ENCODE measurements at regions not wholly inside any gene's neighbourhood (a gene's known extent, or its start where the extent isn't known, plus 50 kb on each side); places are given as distances from the start of the nearest gene placed in this dataset.

DNA sequence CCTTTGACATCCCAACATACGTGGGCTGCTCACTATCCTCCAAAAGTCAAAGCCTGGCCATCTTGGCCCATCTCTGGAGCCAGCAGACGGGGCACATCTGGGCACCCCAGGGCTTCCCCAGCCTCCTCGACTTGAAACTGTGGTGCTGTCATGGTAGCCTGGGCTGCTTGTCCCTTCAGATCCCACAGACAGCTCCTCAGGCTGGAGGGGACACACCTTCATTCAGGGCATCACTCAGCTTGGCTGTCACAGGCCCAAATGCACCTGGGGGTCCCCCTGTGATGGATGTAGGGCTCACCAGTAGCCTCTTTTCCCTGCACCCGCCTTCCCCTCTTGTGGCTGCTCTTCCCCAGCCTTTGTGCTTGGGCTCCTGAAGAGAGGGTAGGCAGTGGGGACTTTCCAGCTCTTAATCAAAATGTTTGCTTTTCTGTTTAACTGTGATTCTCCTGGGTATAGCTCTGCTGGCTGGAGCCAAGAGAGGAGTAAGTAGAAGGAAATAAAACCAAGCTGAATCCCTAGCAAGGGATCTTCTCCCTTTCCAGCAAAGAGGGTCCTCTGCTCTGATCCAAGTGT, 92.3 kb downstream of the GYPC start:
- no peak for DNase-seq

DNA sequence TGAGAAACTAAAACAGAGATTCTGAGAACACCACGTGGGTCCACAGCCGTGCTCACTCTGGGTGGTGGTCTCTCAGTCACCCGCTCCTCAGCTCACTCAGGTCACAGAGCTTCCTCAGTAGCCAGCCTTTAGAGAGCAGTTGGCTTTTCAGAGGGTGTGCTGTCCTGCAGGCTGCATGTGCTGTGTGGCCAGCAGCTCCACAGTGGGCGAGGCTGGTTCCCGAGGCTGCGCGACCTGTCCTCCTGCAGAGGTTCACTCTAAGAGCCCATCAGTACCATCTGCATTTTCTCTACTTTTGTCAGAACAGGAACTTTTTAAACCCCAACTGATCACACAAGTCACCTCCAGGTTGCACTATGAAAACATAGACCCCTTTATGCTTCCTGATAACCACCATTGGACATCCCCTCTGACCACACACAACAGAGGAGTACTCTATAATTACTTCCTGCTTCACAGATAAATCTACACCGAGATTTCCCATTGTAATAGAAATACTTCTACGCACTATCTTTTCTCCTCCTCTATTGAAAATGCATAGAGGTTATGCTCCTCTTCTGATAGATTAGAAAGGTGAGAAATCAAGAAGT, 93.1 kb downstream of the GYPC start:
- no peak for DNase-seq

DNA sequence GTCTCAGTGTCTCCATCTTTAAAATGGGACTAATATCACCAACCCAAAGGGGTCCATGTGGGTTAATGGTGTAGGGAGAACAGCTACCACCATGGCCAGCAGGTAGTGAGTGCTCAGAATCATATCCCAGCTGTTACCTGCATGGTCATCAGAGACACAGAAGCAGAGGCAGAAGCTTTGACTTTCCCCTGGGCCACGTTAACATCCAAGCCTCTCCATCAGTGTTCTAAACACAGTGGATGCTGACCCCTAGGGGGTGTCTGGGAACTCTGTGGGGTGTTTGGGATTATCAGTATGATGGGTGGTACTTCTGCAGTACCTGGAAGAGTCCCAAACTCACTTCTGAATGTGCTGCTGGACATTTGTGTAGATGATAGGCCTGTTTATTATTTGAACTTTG, 93.6 kb downstream of the GYPC start:
- DNase-seq: no peak

DNA sequence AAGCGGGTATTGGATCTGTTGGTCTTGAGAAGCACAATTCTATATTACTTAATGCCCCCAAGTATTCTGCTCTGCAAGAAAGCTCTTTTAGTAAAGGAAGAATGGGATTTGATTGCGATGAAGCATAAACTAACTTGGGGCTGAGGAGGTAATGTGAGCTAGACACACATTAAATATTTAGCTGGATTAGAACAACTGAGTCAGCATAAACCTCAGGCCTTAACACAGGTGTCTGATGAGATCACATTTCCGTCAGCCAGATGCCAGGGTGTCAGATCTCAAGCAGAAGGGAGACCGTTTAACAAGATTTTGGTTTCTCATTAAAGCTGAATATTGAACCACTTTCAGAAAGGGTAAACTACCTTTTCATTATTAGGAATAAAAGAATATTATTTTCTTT, 94.5 kb downstream of the GYPC start:
- DNase-seq: no peak

GRCh38 chr2:126751477-126751876, 95.5 kb downstream of the GYPC start:
- DNase-seq: no peak

- DNase-seq: no peak
These were observed 96.9 kb downstream of the GYPC start for GRCh38 chr2:126752876-126753275.

DNA sequence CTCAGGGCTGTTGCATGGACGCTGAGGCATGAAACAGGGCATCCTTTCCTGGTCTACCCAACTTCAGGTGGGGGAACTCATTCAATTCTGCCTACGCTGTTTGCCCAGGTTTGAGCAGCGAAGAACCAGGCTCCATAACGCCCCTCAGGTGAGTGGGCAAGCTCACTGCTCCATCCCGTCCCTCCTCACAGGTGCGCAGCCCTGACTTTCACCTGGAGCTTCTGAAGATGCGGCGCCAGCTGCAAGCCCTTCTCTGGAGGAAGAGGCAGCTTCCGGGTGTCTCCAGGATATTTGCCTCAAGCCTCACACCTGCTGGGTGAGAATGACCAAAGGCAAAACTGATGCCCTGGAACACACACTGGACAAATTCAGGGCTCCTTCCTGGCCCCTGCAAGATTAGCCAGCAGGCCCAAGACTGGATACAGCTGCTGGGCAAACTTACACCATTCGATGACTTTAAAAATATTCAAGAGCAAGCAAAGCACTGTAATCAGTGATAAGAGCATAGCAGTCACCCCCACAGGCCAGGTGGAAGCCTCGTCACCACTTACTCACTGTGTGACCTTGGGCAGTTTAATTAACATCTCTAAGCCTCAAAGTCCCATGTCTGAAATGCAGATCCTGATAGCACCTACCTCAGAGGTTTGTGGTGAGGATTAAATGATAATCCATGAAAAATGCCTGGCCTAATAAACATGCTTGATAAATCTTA, 97.7 kb downstream of the GYPC start:
- no peak for DNase-seq

GRCh38 chr2:126754240-126755004, 98.5 kb downstream of the GYPC start:
- DNase-seq: no peak

DNA sequence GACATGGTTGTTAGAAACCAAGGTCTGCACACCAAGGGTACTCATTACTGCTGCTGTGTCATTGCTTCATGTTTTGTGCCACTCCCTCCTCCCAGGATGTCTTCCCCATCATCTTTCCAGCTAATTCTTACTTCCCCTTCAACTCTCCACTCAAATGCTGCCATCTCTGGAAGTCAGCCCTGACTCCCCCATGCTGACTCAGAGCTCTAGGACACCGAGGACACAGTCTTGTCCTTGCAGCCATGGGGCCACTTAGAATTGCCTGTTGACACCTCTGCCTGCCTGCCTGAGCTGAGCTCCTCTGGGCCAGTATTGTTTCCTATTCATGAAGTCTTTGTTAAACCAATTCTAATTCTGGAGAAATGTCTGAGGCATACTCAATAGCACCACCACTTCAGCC, 100.2 kb downstream of the GYPC start:
- no peak for DNase-seq

DNA sequence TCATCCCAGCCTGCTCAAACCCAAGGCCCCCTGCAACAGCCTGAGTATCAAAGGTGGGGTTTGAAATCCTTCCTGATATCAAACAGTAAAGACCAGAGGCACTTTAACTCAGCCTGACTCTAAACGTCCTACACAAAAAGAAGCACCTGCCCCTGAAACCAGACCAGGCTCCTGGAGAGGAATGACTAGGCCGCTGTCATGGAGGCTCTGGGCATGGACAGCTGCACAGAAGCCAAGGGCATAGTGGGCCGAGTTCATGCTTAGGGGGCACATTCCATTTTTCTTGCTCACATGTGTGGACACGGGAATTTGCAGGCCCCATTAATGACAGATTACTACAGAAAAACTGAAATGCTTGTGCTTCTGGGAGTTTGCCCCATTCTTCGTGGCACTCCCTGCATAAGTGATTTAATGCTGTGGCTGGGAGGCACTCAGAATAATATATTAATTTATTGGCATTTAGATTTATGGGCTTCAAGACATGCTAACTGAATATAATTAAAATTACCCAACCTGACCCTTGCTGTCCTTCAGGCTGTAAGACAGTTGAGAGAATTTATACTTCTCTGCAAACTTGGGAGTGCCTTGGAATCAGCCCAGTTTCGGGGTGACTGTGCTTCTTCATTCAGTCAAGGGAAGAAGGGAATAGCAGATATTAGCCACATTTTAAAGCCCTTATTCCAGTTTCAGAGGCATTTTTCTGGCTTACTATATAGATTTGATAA, 105.5 kb downstream of the GYPC start:
- no peak for DNase-seq

DNA sequence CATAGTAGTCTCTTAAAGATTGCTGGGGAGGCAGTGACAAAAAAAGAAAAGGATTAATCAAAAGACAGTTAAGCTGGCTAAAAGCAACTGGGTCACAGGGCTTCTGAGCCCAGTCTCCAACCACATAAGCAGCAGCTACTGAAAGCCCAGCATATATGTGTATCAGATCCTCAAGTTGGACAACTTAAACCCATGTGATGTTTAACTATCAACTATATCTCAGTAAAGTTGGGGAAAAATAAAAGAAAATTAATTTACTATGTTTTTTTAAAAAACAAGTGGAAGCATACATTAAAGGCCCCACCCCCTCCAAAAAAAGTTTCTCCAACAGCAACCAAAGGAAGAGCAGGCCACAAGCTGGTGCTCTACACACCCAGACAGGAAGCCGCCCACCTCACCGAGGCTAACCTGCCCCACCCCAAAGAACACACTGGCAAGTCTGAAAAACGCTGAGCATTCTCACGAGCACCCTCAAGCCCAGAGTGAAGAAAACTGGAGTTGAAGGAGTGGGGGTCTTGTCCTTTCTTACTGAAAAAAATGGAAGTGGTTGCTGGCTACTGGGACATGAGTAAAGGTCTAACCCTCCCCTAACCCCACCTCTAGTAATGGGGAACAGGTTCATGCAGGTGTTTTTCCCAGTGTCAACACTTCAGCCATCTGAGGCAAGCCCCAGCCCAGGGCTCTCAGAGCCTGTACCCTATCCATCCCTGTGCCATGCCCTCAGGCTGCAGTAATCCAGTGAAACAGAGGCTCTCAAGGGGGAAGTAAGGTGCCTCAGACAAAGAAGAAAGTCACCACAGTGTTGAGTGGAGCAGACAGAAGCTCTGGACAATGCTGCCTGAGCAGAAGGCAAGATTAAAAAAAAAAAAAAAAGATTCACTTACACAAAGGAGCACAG, 106.3 kb downstream of the GYPC start:
- no peak for DNase-seq

GRCh38 chr2:126764686-126765265, 108.8 kb downstream of the GYPC start:
- no peak for DNase-seq

DNA sequence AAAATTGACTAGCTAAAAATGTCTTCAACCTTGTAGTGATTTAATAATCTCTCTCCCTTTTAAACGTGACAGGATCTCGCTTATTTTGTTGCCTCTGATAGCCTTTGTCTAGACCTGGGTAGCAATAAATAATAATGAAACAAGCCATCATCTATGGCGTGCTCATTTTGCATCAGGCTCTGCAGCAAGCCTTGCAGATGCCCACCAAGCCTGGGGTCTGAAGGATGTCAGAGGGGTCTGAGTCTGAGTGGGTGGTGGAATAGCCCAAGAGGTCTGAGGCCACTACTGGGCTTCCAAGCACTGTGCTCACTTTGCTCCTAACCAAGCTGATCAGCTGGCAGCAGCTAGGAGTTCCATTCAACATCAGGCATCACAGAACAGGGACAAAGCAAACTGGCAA, 109.4 kb downstream of the GYPC start:
- no peak for DNase-seq

DNA sequence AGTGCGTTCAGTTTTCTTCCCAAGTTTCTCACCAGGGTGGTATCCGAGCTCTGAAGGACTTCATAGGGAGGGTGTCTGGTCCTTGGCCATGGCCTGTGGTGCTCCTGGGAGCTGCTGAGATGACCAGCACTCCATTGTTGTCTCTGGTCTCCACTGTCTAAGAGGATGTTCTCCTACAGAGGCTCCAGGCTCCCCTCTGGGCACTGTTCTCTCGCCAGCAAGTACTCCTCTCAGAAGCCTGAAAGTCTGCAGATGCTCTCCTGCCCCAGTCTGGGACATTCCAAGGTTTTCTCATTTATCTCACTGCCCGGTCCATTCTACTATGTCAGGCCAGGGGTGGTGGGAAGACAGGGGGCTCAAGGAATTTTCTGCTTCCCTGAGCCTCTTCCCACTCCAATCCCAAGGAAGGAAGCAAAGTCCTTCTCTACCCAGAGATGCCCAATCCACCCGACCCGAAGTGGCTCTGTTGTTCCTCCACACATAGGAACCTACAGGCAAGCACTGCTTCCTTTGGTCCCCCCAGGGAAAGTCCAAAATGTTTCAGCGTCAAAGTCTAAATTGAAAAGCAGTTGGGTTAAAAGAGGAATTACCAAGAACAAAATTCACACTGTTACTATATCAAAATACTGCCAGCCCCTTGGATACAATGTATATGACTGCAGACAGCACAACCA, 110.5 kb downstream of the GYPC start:
- DNase-seq: no peak

- DNase-seq: no peak
These were observed 111.0 kb downstream of the GYPC start for GRCh38 chr2:126766969-126767296.

DNA sequence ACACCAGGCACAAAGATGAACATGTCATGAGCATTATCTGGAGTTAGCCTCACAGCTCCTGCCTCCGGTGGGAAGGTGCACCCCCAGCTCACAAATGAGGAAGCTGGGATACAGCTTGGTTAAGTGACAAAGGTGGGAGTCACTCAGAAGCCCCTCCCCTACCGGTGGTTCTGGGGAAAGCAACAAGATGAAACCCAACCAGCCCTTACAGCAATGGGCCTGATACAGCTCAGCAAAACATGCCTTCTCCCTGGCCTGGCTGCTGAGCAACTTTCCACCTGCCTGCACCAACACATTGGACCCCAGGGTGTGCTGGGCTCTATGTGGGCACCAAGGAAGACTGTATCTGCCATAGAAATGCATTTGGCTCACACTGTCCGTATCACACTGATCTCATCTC, 113.2 kb downstream of the GYPC start:
- DNase-seq: no peak

GRCh38 chr2:126770466-126770865, 114.5 kb downstream of the GYPC start:
- DNase-seq: no peak

DNA sequence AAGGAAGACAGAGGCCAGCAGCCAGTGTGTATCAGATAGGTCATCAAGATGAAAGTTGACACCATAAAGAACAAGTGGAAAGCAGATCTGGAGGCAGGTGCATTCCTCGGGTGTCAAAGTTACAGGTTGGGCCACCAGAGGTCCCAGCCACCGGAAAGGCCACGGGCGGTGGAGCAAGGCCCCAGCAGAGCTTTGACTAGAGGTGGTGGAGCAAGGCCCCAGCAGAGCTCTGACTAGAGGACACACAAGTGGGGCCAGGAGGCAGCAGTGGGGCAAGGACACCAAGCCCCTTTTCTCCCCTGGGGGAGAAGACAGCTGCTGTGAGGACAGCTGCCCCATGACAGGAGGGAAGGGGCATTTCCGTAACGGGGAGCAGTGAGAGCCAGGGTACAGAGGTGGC, 115.1 kb downstream of the GYPC start:
- DNase-seq: no peak

- no peak for DNase-seq
These were observed 115.7 kb downstream of the GYPC start for GRCh38 chr2:126771501-126772195.

GRCh38 chr2:126774290-126774689, 118.3 kb downstream of the GYPC start:
- no peak for DNase-seq

DNA sequence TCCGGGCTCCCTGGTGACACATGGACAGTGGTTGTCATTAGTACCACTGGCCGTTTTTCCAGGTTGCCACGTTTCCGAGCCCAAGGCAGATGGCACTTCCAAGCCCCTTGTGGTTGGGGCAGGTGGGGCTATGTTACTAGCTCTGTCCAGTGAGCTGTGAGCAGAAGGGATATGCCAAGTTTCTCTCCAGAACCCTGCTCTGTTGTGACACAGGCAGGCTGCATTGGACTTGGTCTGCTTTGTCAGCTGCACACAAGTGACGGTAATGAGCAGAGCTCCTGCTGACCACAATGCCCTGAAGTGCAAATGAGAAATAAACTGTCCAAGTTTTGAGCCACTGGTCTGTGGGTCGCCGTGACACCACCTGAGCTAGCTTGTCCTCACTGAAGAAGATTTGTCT, 118.8 kb downstream of the GYPC start:
- DNase-seq: no peak

Measured in NCI-H1694 (cell line).